WTC11 (cell line): ENCODE measurements at regions not wholly inside any gene's neighbourhood (a gene's known extent, or its start where the extent isn't known, plus 50 kb on each side); places are given as distances from the start of the nearest gene placed in this dataset.

ENCODE experiments used
- E2F4 ChIP-seq: sonication (generic); formaldehyde crosslinking; IDR thresholded peaks from 2 replicates; pipeline ENCODE4 v1.8.1; 2022; ENCODE audit warnings: low read depth, mild to moderate bottlenecking, moderate library complexity, missing genetic modification reagents, borderline replicate concordance
- ELF4 ChIP-seq: sonication (generic); formaldehyde crosslinking; IDR thresholded peaks from 2 replicates; pipeline ENCODE4 v1.8.1; 2022; ENCODE audit warnings: low read depth, mild to moderate bottlenecking, moderate library complexity, missing genetic modification reagents
- IRF2 ChIP-seq: sonication (generic); formaldehyde crosslinking; IDR thresholded peaks from 2 replicates; pipeline ENCODE4 v1.8.0; 2022; ENCODE audit warnings: low read depth, missing genetic modification reagents, borderline replicate concordance
- JUN ChIP-seq: sonication (generic); formaldehyde crosslinking; IDR thresholded peaks from 2 replicates; pipeline ENCODE4 v1.8.0; 2023; ENCODE audit warnings: mild to moderate bottlenecking, missing genetic modification reagents
- TP53 ChIP-seq: sonication (generic); formaldehyde crosslinking; IDR thresholded peaks from 2 replicates; pipeline ENCODE4 v1.8.1; 2023; ENCODE audit warnings: mild to moderate bottlenecking, missing genetic modification reagents
- USF1 ChIP-seq: sonication (generic); formaldehyde crosslinking; IDR thresholded peaks from 2 replicates; pipeline ENCODE4 v1.8.0; 2022; ENCODE audit warnings: mild to moderate bottlenecking, missing genetic modification reagents
- ZNF121 ChIP-seq: sonication (generic); formaldehyde crosslinking; IDR thresholded peaks from 2 replicates; pipeline ENCODE4 v1.8.0; 2023; ENCODE audit warnings: missing genetic modification reagents
- ZNF138 ChIP-seq: sonication (generic); formaldehyde crosslinking; conservative IDR thresholded peaks from 2 replicates; pipeline ENCODE4 v1.8.1; 2022; ENCODE audit warnings: mild to moderate bottlenecking, moderate library complexity, missing genetic modification reagents
- ZNF263 ChIP-seq: sonication (generic); formaldehyde crosslinking; IDR thresholded peaks from 2 replicates; pipeline ENCODE4 v1.8.1; 2022; ENCODE audit warnings: low read depth, mild to moderate bottlenecking, moderate library complexity, missing genetic modification reagents
- TF ChIP-seq, protein P1 (sequence below): fragments of 200-600 bp; IDR thresholded peaks from 2 replicates; pipeline ENCODE4 v1.8.0; 2022; ENCODE audit warnings: antibody characterized with exemption
- TF ChIP-seq, protein P2 (sequence below): sonication (generic); formaldehyde crosslinking; IDR thresholded peaks from 2 replicates; pipeline ENCODE4 v1.8.0; 2022; ENCODE audit warnings: mild to moderate bottlenecking, missing genetic modification reagents

DNA sequence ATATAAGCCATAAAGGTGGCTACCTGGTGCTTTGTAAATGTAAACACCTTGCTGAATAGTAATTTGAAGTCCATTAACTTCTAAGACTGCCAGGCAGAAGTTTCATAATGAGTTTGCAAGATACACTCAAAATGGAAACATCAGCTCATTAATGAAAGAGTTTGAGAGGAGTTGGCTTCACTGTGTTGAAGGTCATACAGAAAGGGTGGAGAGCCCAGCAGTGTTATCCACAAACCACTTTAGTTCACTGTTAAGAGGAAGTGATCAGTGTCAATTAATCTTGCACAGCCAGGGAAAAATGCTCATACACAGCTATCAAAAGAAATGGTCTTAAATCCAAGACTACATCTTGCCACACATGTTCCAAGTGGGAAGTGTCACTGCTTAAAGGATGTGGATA is 689.4 kb downstream of the JRKL start:
- TF ChIP-seq TP53 (CRISPR knock-in tag) (no peak), IRF2 (no peak), JUN (CRISPR knock-in tag) (no peak), E2F4 (CRISPR knock-in tag) (no peak), ZNF138 (CRISPR knock-in tag) (no peak), ZNF121 (CRISPR knock-in tag) (no peak), USF1 (CRISPR knock-in tag) (no peak), ELF4 (CRISPR knock-in tag) (no peak), ZNF263 (no peak)
- TF ChIP-seq, protein P1, sequence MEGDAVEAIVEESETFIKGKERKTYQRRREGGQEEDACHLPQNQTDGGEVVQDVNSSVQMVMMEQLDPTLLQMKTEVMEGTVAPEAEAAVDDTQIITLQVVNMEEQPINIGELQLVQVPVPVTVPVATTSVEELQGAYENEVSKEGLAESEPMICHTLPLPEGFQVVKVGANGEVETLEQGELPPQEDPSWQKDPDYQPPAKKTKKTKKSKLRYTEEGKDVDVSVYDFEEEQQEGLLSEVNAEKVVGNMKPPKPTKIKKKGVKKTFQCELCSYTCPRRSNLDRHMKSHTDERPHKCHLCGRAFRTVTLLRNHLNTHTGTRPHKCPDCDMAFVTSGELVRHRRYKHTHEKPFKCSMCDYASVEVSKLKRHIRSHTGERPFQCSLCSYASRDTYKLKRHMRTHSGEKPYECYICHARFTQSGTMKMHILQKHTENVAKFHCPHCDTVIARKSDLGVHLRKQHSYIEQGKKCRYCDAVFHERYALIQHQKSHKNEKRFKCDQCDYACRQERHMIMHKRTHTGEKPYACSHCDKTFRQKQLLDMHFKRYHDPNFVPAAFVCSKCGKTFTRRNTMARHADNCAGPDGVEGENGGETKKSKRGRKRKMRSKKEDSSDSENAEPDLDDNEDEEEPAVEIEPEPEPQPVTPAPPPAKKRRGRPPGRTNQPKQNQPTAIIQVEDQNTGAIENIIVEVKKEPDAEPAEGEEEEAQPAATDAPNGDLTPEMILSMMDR = no peak
- TF ChIP-seq, protein P2, sequence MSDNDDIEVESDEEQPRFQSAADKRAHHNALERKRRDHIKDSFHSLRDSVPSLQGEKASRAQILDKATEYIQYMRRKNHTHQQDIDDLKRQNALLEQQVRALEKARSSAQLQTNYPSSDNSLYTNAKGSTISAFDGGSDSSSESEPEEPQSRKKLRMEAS (CRISPR knock-in tag) = no peak
